Spinal cord (tissue), 9 donors: ENCODE measurements at regions not wholly inside any gene's neighbourhood (a gene's known extent, or its start where the extent isn't known, plus 50 kb on each side); places are given as distances from the start of the nearest gene placed in this dataset.

Source experiments
- DNase-seq, 6 donors: peaks; one replicate each; pipeline versions ENCODE4 v3.0.0 to v3.0.0-alpha.2; 2013 to 2015; ENCODE audit warnings: low spot score in 6 of 6, low read depth in 4 of 6
- H3K27ac ChIP-seq: one replicate; pipeline ENCODE4 v1.5.1; 2013; ENCODE audit warnings: low read depth, low read length, control low read depth
- H3K27me3 ChIP-seq: one replicate; pipeline ENCODE4 v1.6.1; 2013; ENCODE audit warnings: low read length; ENCODE audit not compliant: control insufficient read depth, insufficient read depth
- H3K36me3 ChIP-seq: one replicate; pipeline ENCODE4 v1.6.1; 2013; ENCODE audit warnings: low read length; ENCODE audit not compliant: control insufficient read depth, insufficient read depth
- H3K4me1 ChIP-seq: one replicate; pipeline ENCODE4 v1.6.1; 2013; ENCODE audit warnings: low read length; ENCODE audit not compliant: control insufficient read depth, insufficient read depth
- H3K4me3 ChIP-seq: one replicate; pipeline ENCODE4 v1.5.1; 2013; ENCODE audit warnings: low read depth, low read length, control low read depth
- H3K9me3 ChIP-seq: one replicate; pipeline ENCODE4 v1.6.1; 2013; ENCODE audit warnings: low read length; ENCODE audit not compliant: control insufficient read depth, insufficient read depth
- WGBS: methylation state at CpG from one replicate; pipeline ENCODE4 v1.1.5; 2013; ENCODE audit warnings: missing lambda C conversion rate; ENCODE audit not compliant: insufficient coverage; 5-methylcytosine and 5-hydroxymethylcytosine counted together
- donor health status: healthy.

- H3K4me3 ChIP-seq, result no peak overlapping the region
- DNase-seq, result no peak
- H3K4me1 ChIP-seq, result no peaks in the 10 kb centered on the region
- WGBS, result 94% methylated on average over 5 of the region's 5 CpGs
- H3K27ac ChIP-seq, result no peak overlapping the region
- H3K9me3 ChIP-seq, result peaks cover 2% of the 10 kb centered on the region
- H3K27me3 ChIP-seq, result no peaks in the 10 kb centered on the region
- no peaks in the 10 kb centered on the region for H3K36me3 ChIP-seq
These were observed 108.2 kb upstream of the FAM13C start for GRCh38 chr10:59470570-59470969.

- DNase-seq, result peak in 2 of 6 donors; percentile 24 to 52
- no peaks in the 10 kb centered on the region for H3K27me3 ChIP-seq
- no peak overlapping the region for H3K27ac ChIP-seq
- H3K9me3 ChIP-seq, result peaks cover 2% of the 10 kb centered on the region
- no peaks in the 10 kb centered on the region for H3K4me1 ChIP-seq
- no peaks in the 10 kb centered on the region for H3K36me3 ChIP-seq
- H3K4me3 ChIP-seq, result no peak overlapping the region
These were observed 102.7 kb upstream of the FAM13C start for GRCh38 chr10:59465088-59465487.

- Histone ChIP-seq H3K4me1 (no peaks in the 10 kb centered on the region), H3K4me3 (no peak overlapping the region), H3K27ac (no peak overlapping the region), H3K9me3 (peaks cover 2% of the 10 kb centered on the region), H3K36me3 (no peaks in the 10 kb centered on the region), H3K27me3 (no peaks in the 10 kb centered on the region)
- WGBS, result no CpG with 5 or more reads among the region's 1 CpG
- no peak for DNase-seq
These were observed 102.1 kb upstream of the FAM13C start for GRCh38 chr10:59464483-59464882.

GRCh38 chr10:59463909-59464308 is 101.6 kb upstream of the FAM13C start:
- H3K9me3 ChIP-seq, result peaks cover 2% of the 10 kb centered on the region
- no peak for DNase-seq
- WGBS, result 83% methylated on average over 2 of the region's 4 CpGs
- H3K27me3 ChIP-seq, result no peaks in the 10 kb centered on the region
- no peak overlapping the region for H3K27ac ChIP-seq
- no peak overlapping the region for H3K4me3 ChIP-seq
- H3K4me1 ChIP-seq, result no peaks in the 10 kb centered on the region
- H3K36me3 ChIP-seq, result no peaks in the 10 kb centered on the region

GRCh38 chr10:59460601-59461000 is 98.3 kb upstream of the FAM13C start:
- Histone ChIP-seq H3K36me3 (no peaks in the 10 kb centered on the region), H3K4me3 (no peak overlapping the region), H3K27me3 (no peaks in the 10 kb centered on the region), H3K4me1 (no peaks in the 10 kb centered on the region), H3K27ac (no peak overlapping the region), H3K9me3 (no peaks in the 10 kb centered on the region)
- no CpG with 5 or more reads among the region's 3 CpGs for WGBS
- no peak for DNase-seq

- no peak overlapping the region for H3K27ac ChIP-seq
- WGBS, result no CpG with 5 or more reads among the region's 2 CpGs
- no peaks in the 10 kb centered on the region for H3K27me3 ChIP-seq
- H3K4me3 ChIP-seq, result no peak overlapping the region
- no peaks in the 10 kb centered on the region for H3K9me3 ChIP-seq
- no peak for DNase-seq
- H3K4me1 ChIP-seq, result no peaks in the 10 kb centered on the region
- H3K36me3 ChIP-seq, result no peaks in the 10 kb centered on the region
These were observed 93.8 kb upstream of the FAM13C start for GRCh38 chr10:59456199-59456598.

- H3K27me3 ChIP-seq, result no peaks in the 10 kb centered on the region
- H3K9me3 ChIP-seq, result no peaks in the 10 kb centered on the region
- DNase-seq, result no peak
- H3K4me1 ChIP-seq, result no peaks in the 10 kb centered on the region
- no peak overlapping the region for H3K4me3 ChIP-seq
- H3K36me3 ChIP-seq, result no peaks in the 10 kb centered on the region
- 70% methylated on average over 2 of the region's 5 CpGs for WGBS
- H3K27ac ChIP-seq, result no peak overlapping the region
These were observed 92.0 kb upstream of the FAM13C start for GRCh38 chr10:59454171-59454919.

GRCh38 chr10:59448616-59449015 is 86.3 kb upstream of the FAM13C start:
- Histone ChIP-seq H3K27me3 (no peaks in the 10 kb centered on the region), H3K36me3 (no peaks in the 10 kb centered on the region), H3K9me3 (no peaks in the 10 kb centered on the region), H3K27ac (no peak overlapping the region), H3K4me1 (no peaks in the 10 kb centered on the region), H3K4me3 (no peak overlapping the region)
- 100% methylated on average over 1 of the region's 1 CpG for WGBS
- no peak for DNase-seq

GRCh38 chr10:59435707-59436106 is 73.4 kb upstream of the FAM13C start:
- no peaks in the 10 kb centered on the region for H3K9me3 ChIP-seq
- no peak overlapping the region for H3K4me3 ChIP-seq
- no peak for DNase-seq
- no peaks in the 10 kb centered on the region for H3K4me1 ChIP-seq
- no peaks in the 10 kb centered on the region for H3K36me3 ChIP-seq
- H3K27ac ChIP-seq, result no peak overlapping the region
- H3K27me3 ChIP-seq, result no peaks in the 10 kb centered on the region

GRCh38 chr10:59434463-59435321 is 72.3 kb upstream of the FAM13C start:
- H3K27ac ChIP-seq, result no peak overlapping the region
- no CpG with 5 or more reads among the region's 4 CpGs for WGBS

More at GRCh38 chr10:59434463-59435321, 72.3 kb upstream of the FAM13C start:
- Histone ChIP-seq H3K27me3 (no peaks in the 10 kb centered on the region), H3K4me3 (no peak overlapping the region), H3K9me3 (no peaks in the 10 kb centered on the region), H3K4me1 (no peaks in the 10 kb centered on the region), H3K36me3 (no peaks in the 10 kb centered on the region)
- DNase-seq, result no peak
